Smooth muscle cell (in vitro differentiated cells): ENCODE measurements at regions not wholly inside any gene's neighbourhood (a gene's known extent, or its start where the extent isn't known, plus 50 kb on each side); places are given as distances from the start of the nearest gene placed in this dataset.

Experiments used
- DNase-seq: peaks from one replicate; lab custom pipeline; 2025; ENCODE audit not compliant: unreplicated experiment; lab: John Stamatoyannopoulos, UW
- H2AFZ ChIP-seq: fragments of 200-600 bp; sonication (generic); 2 replicates; pipeline ENCODE4 v1.6.0; 2016; ENCODE audit warnings: antibody characterized with exemption, low read depth, mild to moderate bottlenecking
- H3F3A ChIP-seq: fragments of 200-600 bp; sonication (generic); 2 replicates; pipeline ENCODE4 v1.6.0; 2017; ENCODE audit warnings: antibody characterized with exemption, low read depth
- H3K27ac ChIP-seq: fragments of 200-600 bp; sonication (generic); 2 replicates; pipeline ENCODE4 v1.5.1; 2016; ENCODE audit warnings: low read depth, mild to moderate bottlenecking
- H3K27me3 ChIP-seq: fragments of 200-600 bp; sonication (generic); 2 replicates; pipeline ENCODE4 v1.6.1; 2016; ENCODE audit warnings: low read depth, mild to moderate bottlenecking
- H3K36me3 ChIP-seq: fragments of 200-600 bp; sonication (generic); 2 replicates; pipeline ENCODE4 v1.5.1; 2016; ENCODE audit warnings: low read depth
- H3K4me1 ChIP-seq: fragments of 200-600 bp; sonication (generic); 2 replicates; pipeline ENCODE4 v1.5.1; 2016; ENCODE audit warnings: low read depth
- H3K4me2 ChIP-seq: fragments of 200-600 bp; sonication (generic); 2 replicates; pipeline ENCODE4 v1.6.0; 2016; ENCODE audit warnings: mild to moderate bottlenecking
- H3K4me3 ChIP-seq: fragments of 200-600 bp; sonication (generic); 2 replicates; pipeline ENCODE4 v1.5.1; 2016; ENCODE audit warnings: mild to moderate bottlenecking
- H3K79me2 ChIP-seq: fragments of 200-600 bp; sonication (generic); 2 replicates; pipeline ENCODE4 v1.6.0; 2016; ENCODE audit warnings: low read depth, mild to moderate bottlenecking
- H3K9ac ChIP-seq: fragments of 200-600 bp; sonication (generic); 2 replicates; pipeline ENCODE4 v1.6.0; 2016; ENCODE audit warnings: low read depth
- H3K9me3 ChIP-seq: fragments of 200-600 bp; sonication (generic); replicated peaks from 2 replicates; pipeline ENCODE4 v1.5.1; 2016; ENCODE audit warnings: low read depth
- H4K20me1 ChIP-seq: fragments of 200-600 bp; sonication (generic); 2 replicates; pipeline ENCODE4 v1.6.0; 2016; ENCODE audit warnings: low read depth
- CTCF ChIP-seq: fragments of 200-600 bp; sonication (generic); IDR thresholded peaks from 2 replicates; pipeline ENCODE4 v1.5.1; 2017; ENCODE audit warnings: borderline replicate concordance, mild to moderate bottlenecking, antibody characterized with exemption; ENCODE audit not compliant: insufficient read depth, poor library complexity, severe bottlenecking
- WGBS: methylation state at CpG from one replicate; pipeline ENCODE4 v1.1.7; 2016; ENCODE audit warnings: low lambda C conversion rate; 5-methylcytosine and 5-hydroxymethylcytosine counted together

- no peak for TF ChIP-seq CTCF
- 70% methylated on average over 2 of the region's 2 CpGs for WGBS
- Histone ChIP-seq H2AFZ (no peak overlapping the region), H3K36me3 (no peaks in the 10 kb centered on the region), H3F3A (no peaks in the 10 kb centered on the region), H3K27me3 (no peaks in the 10 kb centered on the region), H3K27ac (no peak overlapping the region), H3K4me2 (no peak overlapping the region), H3K9ac (no peak overlapping the region), H3K4me3 (no peak overlapping the region), H4K20me1 (no peaks in the 10 kb centered on the region), H3K4me1 (no peaks in the 10 kb centered on the region), H3K9me3 (peaks cover 2% of the 10 kb centered on the region), H3K79me2 (no peaks in the 10 kb centered on the region)
- no peak for DNase-seq
Observed at GRCh38 chr14:81974543-81974942, 440.9 kb upstream of the SEL1L start.

GRCh38 chr14:81980601-81981306 lies 447.1 kb upstream of the SEL1L start:
- DNase-seq = no peak
- Histone ChIP-seq H3F3A (no peaks in the 10 kb centered on the region), H3K4me2 (no peak overlapping the region), H3K27ac (no peak overlapping the region), H3K9ac (no peak overlapping the region), H3K27me3 (no peaks in the 10 kb centered on the region), H3K79me2 (no peaks in the 10 kb centered on the region), H4K20me1 (no peaks in the 10 kb centered on the region), H2AFZ (peak overlapping the region; percentile 48), H3K9me3 (no peaks in the 10 kb centered on the region), H3K36me3 (no peaks in the 10 kb centered on the region), H3K4me3 (no peak overlapping the region), H3K4me1 (no peaks in the 10 kb centered on the region)
- no peak for TF ChIP-seq CTCF
- 86% methylated on average over 4 of the region's 4 CpGs for WGBS

DNA sequence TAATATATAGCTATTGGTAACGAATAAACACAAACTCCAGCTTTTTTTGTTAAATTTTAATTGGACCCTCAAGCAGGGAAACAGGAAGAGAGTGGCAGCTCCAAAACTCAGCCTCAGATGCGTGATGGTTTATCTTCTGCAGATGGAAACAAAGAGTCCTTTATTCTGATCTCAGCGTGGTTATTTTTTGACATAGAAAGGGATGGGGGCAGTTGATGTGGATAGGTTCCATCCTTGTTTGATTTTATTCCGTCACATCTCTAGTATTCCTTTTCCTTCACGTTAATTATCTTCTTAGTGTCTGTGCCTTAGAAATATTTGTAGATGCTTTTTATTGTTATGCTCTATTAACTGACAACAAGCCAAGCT lies 447.6 kb upstream of the SEL1L start:
- 82% methylated on average over 5 of the region's 5 CpGs for WGBS
- no peak overlapping the region for H3K4me2 ChIP-seq
- H2AFZ ChIP-seq = peak overlapping the region; percentile 48
- H3K36me3 ChIP-seq = no peaks in the 10 kb centered on the region
- no peak overlapping the region for H3K4me3 ChIP-seq
- no peak for TF ChIP-seq CTCF
- H3K27me3 ChIP-seq = no peaks in the 10 kb centered on the region
- H3K9ac ChIP-seq = no peak overlapping the region
- no peaks in the 10 kb centered on the region for H3F3A ChIP-seq
- no peak overlapping the region for H3K27ac ChIP-seq
- DNase-seq = no peak
- no peaks in the 10 kb centered on the region for H4K20me1 ChIP-seq
- H3K79me2 ChIP-seq = no peaks in the 10 kb centered on the region
- H3K9me3 ChIP-seq = no peaks in the 10 kb centered on the region
- no peaks in the 10 kb centered on the region for H3K4me1 ChIP-seq

- Histone ChIP-seq H3K36me3 (no peaks in the 10 kb centered on the region), H4K20me1 (no peaks in the 10 kb centered on the region), H2AFZ (peak overlapping the region; percentile 36), H3K4me2 (no peak overlapping the region), H3K9me3 (no peaks in the 10 kb centered on the region), H3F3A (no peaks in the 10 kb centered on the region), H3K9ac (no peak overlapping the region), H3K27ac (peak overlapping the region; percentile 16), H3K4me3 (no peak overlapping the region), H3K79me2 (no peaks in the 10 kb centered on the region), H3K27me3 (no peaks in the 10 kb centered on the region), H3K4me1 (no peaks in the 10 kb centered on the region)
- no peak for TF ChIP-seq CTCF
- no peak for DNase-seq
- WGBS = 75% methylated on average over 4 of the region's 4 CpGs
Observed at GRCh38 chr14:81982046-81982445, 448.4 kb upstream of the SEL1L start.
